ENCODE measurements at regions not wholly inside any gene's neighbourhood (a gene's known extent, or its start where the extent isn't known, plus 50 kb on each side); places are given as distances from the start of the nearest gene placed in this dataset.

- no peak for DNase-seq
- Mint-ChIP-seq H3K4me1 (ENCODE audit: low read depth) (no peaks in the 10 kb centered on the region), H3K27ac (no peak overlapping the region), H3K36me3 (ENCODE audit: low read depth) (no peaks in the 10 kb centered on the region), H3K9me3 (peaks cover 4% of the 10 kb centered on the region), H3K27me3 (ENCODE audit: insufficient read depth) (no peaks in the 10 kb centered on the region), H3K4me3 (no peak overlapping the region)
- TF ChIP-seq, protein P1, sequence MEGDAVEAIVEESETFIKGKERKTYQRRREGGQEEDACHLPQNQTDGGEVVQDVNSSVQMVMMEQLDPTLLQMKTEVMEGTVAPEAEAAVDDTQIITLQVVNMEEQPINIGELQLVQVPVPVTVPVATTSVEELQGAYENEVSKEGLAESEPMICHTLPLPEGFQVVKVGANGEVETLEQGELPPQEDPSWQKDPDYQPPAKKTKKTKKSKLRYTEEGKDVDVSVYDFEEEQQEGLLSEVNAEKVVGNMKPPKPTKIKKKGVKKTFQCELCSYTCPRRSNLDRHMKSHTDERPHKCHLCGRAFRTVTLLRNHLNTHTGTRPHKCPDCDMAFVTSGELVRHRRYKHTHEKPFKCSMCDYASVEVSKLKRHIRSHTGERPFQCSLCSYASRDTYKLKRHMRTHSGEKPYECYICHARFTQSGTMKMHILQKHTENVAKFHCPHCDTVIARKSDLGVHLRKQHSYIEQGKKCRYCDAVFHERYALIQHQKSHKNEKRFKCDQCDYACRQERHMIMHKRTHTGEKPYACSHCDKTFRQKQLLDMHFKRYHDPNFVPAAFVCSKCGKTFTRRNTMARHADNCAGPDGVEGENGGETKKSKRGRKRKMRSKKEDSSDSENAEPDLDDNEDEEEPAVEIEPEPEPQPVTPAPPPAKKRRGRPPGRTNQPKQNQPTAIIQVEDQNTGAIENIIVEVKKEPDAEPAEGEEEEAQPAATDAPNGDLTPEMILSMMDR (IDR thresholded peaks at IDR 0.05): no peak
Observed at GRCh38 chr6:95249175-95249574, 328.2 kb upstream of the MANEA start.

DNA sequence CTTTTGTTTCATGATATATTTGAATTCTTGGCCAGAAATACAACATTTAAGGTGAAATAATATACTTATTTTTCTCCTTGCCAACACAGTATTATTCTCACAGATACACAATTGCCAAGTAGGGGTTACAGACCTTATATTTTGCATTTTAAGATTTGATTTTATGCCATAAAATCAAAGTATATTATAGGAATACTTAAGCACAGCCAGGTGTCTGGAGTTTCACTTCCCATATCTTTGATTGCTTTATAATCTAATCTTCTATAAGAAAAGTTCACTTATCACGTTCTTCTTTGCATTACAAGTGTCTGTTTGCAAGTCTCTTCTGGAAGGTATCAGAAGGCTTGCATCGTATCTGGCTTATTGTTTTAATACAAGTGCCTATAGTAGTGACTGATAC lies 327.7 kb upstream of the MANEA start:
- no peak overlapping the region for H3K27ac Mint-ChIP-seq
- H3K9me3 Mint-ChIP-seq: peaks cover 5% of the 10 kb centered on the region
- TF ChIP-seq, protein P1 (IDR thresholded peaks at IDR 0.05): no peak
- no peaks in the 10 kb centered on the region for H3K27me3 Mint-ChIP-seq (ENCODE audit: insufficient read depth)
- no peaks in the 10 kb centered on the region for H3K4me1 Mint-ChIP-seq (ENCODE audit: low read depth)
- H3K4me3 Mint-ChIP-seq: no peak overlapping the region
- no peak for DNase-seq
- no peaks in the 10 kb centered on the region for H3K36me3 Mint-ChIP-seq (ENCODE audit: low read depth)

DNA sequence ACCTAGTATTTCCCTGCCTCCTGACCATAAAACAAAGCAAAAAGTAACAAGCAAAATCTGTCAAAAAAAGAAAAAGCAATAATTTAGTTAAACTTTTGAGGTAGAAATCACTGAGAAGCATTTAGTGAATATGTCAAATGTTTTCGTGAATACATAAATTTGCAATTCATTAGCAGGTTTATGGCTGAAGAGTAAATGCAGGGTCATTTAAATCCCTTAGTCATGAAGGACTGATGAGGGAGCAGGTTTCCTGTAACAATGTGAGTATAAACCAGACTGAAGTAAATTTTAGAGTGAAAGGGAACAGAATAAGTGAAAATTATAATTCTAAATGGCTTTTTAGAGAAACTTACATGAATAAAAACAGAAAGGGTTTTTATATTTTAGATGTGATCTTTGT lies 313.5 kb upstream of the MANEA start:
- TF ChIP-seq, protein P1 (IDR thresholded peaks at IDR 0.05): no peak
- no peaks in the 10 kb centered on the region for H3K27me3 Mint-ChIP-seq (ENCODE audit: insufficient read depth)

DNA sequence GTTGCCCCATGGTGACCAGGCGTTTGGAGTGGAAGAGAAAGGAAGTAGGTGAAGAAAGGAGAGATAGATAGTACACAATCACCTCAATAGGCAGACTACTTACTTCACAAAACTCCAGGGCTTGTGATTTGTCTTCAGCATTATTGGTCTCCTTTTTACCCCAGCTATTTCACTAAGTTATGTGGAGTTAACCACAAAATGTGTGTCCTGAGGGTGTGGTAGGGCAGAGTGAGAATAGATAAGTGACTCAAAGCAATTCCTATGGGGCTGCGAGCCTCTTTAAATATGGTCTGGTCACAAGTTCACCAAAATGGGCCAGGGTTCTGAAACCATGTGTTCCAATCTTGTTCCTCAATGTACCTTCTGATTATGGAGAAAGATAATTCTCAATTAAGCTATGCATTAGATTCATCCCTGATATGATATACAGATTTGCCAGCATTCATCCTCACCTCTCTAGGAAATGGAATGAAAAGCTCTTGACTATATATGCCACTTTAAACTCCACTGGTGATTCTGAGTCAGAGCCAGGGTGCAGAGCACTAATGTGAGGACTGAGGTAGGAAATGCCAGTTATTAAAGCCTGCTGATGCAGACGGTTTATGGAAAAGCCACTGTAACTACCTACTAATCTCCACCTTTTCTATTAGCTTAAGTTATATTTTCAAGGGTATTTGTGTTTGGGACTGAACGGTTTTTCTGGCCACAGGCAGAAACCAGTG lies 310.6 kb upstream of the MANEA start:
- no peak for DNase-seq
- no peak overlapping the region for H3K27ac Mint-ChIP-seq
- H3K4me3 Mint-ChIP-seq: no peak overlapping the region
- H3K9me3 Mint-ChIP-seq: peaks cover 21% of the 10 kb centered on the region
- no peaks in the 10 kb centered on the region for H3K27me3 Mint-ChIP-seq (ENCODE audit: insufficient read depth)
- H3K36me3 Mint-ChIP-seq (ENCODE audit: low read depth): no peaks in the 10 kb centered on the region
- no peaks in the 10 kb centered on the region for H3K4me1 Mint-ChIP-seq (ENCODE audit: low read depth)
- TF ChIP-seq, protein P1 (IDR thresholded peaks at IDR 0.05): no peak

More for the DNA sequence above, 313.5 kb upstream of the MANEA start:
- Mint-ChIP-seq H3K27ac (no peak overlapping the region), H3K4me1 (ENCODE audit: low read depth) (no peaks in the 10 kb centered on the region), H3K9me3 (peaks cover 34% of the 10 kb centered on the region), H3K4me3 (no peak overlapping the region), H3K36me3 (ENCODE audit: low read depth) (no peaks in the 10 kb centered on the region)
- no peak for DNase-seq

DNA sequence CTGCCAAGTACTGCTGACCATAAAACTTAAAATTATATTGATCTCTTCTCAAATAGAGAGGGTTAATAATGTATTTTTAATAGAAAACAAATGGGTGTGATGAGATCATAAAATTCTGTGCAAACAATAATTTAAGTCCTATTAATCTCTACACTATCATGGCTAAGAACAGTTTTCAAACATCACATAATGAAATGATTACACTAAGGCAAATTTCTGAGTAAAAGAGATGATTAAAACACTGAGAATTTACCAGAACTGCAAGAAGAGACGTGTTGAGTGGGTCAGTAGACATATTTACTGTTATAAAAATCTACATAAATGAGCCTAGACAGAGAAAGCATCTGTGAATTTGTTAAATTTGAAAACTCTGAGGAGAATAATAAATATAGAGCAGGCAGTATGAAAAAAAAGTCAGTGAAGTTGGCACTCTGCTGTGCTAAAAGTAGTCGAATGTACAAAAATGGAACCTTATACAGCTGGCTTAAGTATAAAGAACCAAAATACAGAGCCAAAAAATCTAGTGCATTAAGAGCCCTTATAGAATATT lies 302.6 kb upstream of the MANEA start:
- no peak for DNase-seq
- no peak overlapping the region for H3K4me3 Mint-ChIP-seq
- TF ChIP-seq, protein P1 (IDR thresholded peaks at IDR 0.05): no peak
- no peaks in the 10 kb centered on the region for H3K27me3 Mint-ChIP-seq (ENCODE audit: insufficient read depth)
- H3K4me1 Mint-ChIP-seq (ENCODE audit: low read depth): no peaks in the 10 kb centered on the region
- no peak overlapping the region for H3K27ac Mint-ChIP-seq
- no peaks in the 10 kb centered on the region for H3K36me3 Mint-ChIP-seq (ENCODE audit: low read depth)
- peaks cover 30% of the 10 kb centered on the region for H3K9me3 Mint-ChIP-seq
